HG02588 (cell line): ENCODE measurements at regions not wholly inside any gene's neighbourhood (a gene's known extent, or its start where the extent isn't known, plus 50 kb on each side); places are given as distances from the start of the nearest gene placed in this dataset.
"Not testable (repeated sequence)": the region's sequence is repeated elsewhere in the genome, so short reads cannot be mapped to it uniquely, and the experiment has no call there.

Experiments
- ATAC-seq: cut with Tn5 transposase; IDR thresholded peaks from one replicate; pipeline ENCODE4 v1.9.1; 2021; ENCODE audit warnings: mild to moderate bottlenecking, moderate library complexity; ENCODE audit not compliant: unreplicated experiment

DNA sequence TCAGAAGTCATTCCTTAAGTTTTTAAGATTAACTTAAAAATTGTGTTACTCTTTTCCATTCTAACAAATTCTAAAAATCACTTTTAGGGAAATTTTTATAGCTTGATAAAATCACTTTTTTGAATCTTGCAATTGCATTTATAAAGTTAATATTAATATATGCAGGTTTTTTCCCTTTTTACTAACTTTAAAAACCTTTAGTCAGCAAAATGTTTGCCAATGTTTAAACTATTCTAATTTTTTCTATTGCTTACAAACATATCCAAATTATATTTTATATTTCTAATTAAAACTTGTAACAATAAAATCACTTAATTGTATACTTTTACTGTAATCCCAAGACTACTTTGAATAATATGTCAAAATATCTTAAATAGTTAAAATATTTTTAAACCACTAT, 839.4 kb downstream of the TBL1XR1 start:
- ATAC-seq, result no peak

DNA sequence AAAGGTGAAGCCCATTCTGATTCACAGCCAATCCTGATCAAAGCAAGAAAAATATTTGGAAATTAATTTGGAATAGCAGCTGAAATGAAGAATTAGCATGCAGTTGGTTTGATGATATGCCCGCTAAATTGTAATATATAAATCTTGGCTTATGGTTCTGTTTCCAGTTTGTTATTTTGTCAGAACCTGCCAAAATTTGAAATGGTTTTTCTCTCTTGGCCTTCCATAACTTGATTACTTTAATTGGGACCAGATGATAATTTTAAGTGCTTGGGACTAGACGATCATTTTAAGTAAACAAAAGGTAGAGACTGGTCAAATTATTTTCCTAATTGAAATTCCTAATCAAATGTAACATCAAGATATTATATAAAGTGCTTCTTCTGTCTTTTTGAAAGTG, 842.4 kb downstream of the TBL1XR1 start:
- no peak for ATAC-seq

- no peak for ATAC-seq
Observed at GRCh38 chr3:176352716-176353334, 844.5 kb downstream of the TBL1XR1 start.

- ATAC-seq, result no peak
Observed at GRCh38 chr3:176351408-176351807, 845.9 kb downstream of the TBL1XR1 start.

DNA sequence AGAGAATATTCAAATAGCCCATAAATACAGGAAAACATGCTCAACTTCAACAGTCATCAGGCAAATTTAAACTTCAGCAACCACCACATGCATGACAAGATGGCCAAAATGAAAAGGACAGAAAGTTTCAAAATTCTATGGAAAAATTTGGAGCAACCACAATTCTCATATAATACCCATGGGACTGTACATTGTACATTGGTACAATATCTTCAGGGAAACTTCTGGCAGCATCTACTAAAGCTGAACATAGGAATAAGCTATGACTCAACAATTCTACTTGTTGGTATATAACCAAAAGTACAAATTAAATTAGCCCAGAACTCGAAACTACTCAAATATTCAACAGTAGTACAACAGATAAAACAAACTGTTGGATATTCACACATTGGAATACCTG, 847.6 kb downstream of the TBL1XR1 start:
- ATAC-seq, result no peak

GRCh38 chr3:176347424-176348146, 849.7 kb downstream of the TBL1XR1 start:
- ATAC-seq, result no peak

DNA sequence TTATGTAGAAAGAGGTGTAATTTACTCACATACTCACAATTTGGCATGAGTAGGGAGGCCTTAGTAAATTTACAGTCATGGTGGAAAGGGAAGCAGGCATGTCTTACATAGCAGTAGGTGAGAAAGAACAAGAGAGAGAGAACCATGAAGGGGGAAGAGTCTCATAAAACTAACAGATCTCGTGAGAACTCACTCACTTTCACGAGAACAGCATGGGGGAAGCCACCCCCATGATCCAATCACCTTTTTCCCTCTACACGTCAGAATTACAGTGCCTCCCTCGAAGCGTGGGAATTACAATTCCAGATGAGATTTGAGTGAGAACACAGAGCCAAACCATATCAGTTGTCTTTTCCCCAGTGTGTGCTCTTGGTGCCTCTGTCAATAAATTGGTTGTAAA, 855.3 kb downstream of the TBL1XR1 start:
- ATAC-seq, result no peak

- no peak for ATAC-seq
Observed at GRCh38 chr3:176328666-176329065, 868.6 kb downstream of the TBL1XR1 start.

GRCh38 chr3:176328198-176328597, 869.1 kb downstream of the TBL1XR1 start:
- no peak for ATAC-seq

- ATAC-seq, result not testable (repeated sequence)
Observed at GRCh38 chr3:176326894-176327490, 870.3 kb downstream of the TBL1XR1 start.

DNA sequence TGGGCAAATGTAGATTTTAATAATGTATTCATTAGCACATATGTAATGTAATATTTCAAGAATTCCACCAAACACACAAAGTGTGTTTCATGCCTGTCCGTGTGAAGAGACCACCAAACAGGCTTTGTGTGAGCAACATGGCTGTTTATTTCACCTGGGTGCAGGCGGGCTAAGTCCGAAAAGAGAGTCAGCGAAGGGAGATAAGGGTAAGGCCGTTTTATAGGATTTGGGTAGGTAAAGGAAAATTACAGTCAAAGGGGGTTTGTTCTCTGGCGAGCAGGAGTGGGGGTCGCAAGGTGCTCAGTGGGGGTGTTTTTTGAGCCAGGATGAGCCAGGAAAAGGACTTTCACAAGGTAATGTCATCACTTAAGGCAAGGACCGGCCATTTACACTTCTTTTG, 875.8 kb downstream of the TBL1XR1 start:
- not testable (repeated sequence) for ATAC-seq

DNA sequence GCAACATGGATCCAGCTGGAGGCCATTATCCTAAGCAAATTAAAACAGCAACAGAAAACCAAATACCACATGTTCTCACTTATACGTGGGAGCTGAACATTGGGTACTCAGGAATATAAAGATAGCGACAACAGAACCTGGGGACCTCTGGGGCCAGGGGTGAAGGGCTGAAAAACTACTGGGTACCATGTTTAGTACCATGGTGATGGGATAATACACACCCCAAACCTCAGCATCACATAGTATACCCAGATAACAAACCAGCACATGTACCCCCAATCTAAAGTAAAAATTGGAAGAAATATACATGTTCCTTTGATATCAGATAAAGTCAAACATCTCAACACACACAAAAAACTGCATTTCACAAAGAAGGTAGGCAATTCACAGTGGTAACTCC, 876.2 kb downstream of the TBL1XR1 start:
- ATAC-seq, result no peak

DNA sequence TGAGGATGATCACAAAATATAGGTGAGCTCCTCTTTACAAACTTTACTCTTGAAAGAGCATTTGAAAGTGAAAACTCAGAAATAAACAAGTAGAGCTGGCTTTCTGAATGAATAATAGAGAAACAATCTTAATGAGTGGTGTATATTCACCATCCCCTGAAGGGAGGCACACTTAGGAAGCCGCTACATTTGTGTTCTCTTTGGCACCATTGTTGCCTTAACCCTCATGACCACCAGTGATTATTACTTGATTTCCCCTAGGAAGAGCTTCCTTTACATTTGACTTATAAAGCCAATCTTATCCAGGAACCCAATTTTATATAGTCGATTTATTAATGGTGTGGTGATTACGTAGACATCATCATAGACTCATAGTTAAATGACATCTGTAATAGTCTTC, 883.9 kb downstream of the TBL1XR1 start:
- no peak for ATAC-seq

- no peak for ATAC-seq
Observed at GRCh38 chr3:176310641-176311040, 886.6 kb downstream of the TBL1XR1 start.

GRCh38 chr3:176302271-176302670, 895.0 kb downstream of the TBL1XR1 start:
- no peak for ATAC-seq

- ATAC-seq, result no peak
Observed at GRCh38 chr3:176296066-176296597, 901.1 kb downstream of the TBL1XR1 start.

DNA sequence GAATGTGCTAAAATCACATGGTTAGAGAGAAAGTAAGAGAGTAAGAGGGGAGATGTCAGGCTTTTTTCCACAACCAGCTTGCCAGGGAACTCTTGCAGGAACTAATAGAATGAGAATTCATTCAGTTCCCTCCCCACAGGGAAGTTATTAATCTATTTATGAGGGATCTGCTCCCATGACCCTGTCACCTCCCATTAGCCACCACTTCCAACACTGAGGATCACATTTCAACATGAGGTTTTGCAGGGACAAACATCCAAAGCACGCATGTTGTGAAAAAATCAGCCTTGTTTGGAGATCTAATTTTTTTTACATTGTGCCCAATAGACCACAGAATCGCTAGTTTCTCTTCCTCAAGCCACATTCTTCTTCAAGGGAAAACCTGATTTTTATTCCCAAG, 904.0 kb downstream of the TBL1XR1 start:
- no peak for ATAC-seq

GRCh38 chr3:176286476-176287085, 910.7 kb downstream of the TBL1XR1 start:
- ATAC-seq, result no peak

DNA sequence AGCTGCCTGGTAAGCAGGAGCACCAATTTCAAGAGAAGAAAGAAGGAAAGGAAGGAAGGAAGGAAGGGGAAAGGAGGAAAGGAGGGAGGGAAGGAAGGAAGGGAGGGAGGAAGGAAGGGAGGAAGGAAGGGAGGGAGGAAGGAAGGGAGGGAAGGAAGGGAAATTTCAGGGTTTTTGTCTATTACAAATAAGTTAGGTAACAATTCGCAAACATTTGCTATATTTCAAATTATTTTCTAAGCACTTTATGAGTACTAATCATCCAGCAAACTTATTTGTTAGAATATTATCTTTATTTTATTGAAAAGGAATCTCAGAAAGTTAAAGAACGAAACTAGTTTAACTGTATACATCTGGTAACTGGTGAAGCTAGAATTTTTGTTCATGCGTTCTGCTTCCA, 921.7 kb downstream of the TBL1XR1 start:
- no peak for ATAC-seq

- ATAC-seq, result no peak
Observed at GRCh38 chr3:176275113-176275512, 922.2 kb downstream of the TBL1XR1 start.

- no peak for ATAC-seq
Observed at GRCh38 chr3:176274161-176274560, 923.1 kb downstream of the TBL1XR1 start.

- no peak for ATAC-seq
Observed at GRCh38 chr3:176262071-176262470, 935.2 kb downstream of the TBL1XR1 start.
